ENCODE measurements at regions not wholly inside any gene's neighbourhood (a gene's known extent, or its start where the extent isn't known, plus 50 kb on each side); places are given as distances from the start of the nearest gene placed in this dataset.

DNA sequence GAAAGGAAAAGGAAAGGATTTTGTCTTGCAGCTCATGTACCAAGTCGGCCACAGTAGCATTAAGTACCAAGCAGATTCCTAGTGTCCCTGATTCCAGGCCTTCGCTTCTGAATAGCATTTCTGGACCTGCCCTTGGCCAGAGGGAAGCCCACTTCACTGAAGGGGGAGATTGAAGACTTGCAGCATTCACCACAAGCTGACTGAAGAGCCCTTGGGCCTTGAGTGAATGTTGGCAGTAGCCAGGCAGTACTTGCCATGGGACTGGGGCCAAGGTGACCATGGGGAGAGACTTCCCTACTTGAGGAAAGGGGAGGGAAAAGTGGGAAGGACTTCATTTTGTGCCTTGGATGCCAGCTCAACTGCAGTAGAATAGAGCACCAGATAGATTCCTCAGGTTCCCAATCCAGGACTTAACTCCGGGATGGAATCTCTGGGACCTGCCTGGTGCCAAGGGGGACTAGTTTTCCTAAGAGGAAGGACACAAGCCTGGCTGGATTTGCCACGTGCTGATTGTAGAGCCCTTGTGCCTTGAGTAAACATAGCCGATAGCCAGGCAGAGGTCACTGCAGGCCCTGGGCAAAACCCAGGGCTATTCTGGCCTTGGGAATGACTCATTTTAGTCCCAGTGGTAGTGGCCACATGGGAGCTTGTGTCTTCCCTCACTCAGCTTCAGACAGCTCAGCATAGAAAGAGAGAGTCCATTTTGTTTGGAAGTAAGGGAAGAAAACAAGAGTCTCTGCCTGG, 141.7 kb upstream of the KCND2 start (continued):
- no peak for TF ChIP-seq SMARCA5 (IDR thresholded peaks at IDR 0.05)
- TF ChIP-seq IKZF1 (conservative IDR thresholded peaks at IDR 0.05) = no peak
- TF ChIP-seq MYB (IDR thresholded peaks at IDR 0.05; ENCODE audit: borderline replicate concordance, low read depth, low read length) = no peak
- TF ChIP-seq BRCA1 (IDR thresholded peaks at IDR 0.05; ENCODE audit: low read depth, low read length) = no peak
- TF ChIP-seq IRF4 (IDR thresholded peaks at IDR 0.05; ENCODE audit: low read depth, low read length) = no peak
- TF ChIP-seq HDGF (IDR thresholded peaks at IDR 0.05) = no peak

DNA sequence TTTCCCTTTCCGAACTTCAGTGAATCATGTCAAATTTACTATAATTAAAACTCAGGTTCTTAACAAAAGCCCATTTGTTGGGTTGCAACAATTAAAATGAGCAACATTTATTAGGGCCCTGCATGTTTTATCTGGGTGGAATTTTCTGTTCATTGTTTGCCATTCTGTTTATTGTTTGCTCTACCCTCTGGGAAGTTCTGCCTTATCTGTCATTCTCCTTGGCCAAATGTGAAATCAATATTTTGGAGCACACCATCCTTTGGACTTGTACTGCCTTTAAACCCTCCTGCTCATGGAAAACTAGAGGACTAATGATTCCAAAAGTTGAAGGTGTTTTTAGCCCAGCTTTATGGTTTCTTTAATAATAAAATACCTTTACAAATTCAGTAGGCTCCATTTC, 134.5 kb upstream of the KCND2 start:
- TF ChIP-seq, protein P1, sequence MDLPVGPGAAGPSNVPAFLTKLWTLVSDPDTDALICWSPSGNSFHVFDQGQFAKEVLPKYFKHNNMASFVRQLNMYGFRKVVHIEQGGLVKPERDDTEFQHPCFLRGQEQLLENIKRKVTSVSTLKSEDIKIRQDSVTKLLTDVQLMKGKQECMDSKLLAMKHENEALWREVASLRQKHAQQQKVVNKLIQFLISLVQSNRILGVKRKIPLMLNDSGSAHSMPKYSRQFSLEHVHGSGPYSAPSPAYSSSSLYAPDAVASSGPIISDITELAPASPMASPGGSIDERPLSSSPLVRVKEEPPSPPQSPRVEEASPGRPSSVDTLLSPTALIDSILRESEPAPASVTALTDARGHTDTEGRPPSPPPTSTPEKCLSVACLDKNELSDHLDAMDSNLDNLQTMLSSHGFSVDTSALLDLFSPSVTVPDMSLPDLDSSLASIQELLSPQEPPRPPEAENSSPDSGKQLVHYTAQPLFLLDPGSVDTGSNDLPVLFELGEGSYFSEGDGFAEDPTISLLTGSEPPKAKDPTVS (IDR thresholded peaks at IDR 0.05; ENCODE audit: low read depth, low read length) = no peak
- TF ChIP-seq E2F4 (IDR thresholded peaks at IDR 0.05; ENCODE audit: low read depth, low read length) (no peak), SPI1 (IDR thresholded peaks at IDR 0.05; ENCODE audit: borderline replicate concordance, insufficient read depth, low read depth, low read length) (no peak), MEF2A (IDR thresholded peaks at IDR 0.05; ENCODE audit: insufficient read depth, low read depth, low read length) (no peak), MXI1 (IDR thresholded peaks at IDR 0.05; ENCODE audit: low read depth, low read length) (no peak), NFYB (IDR thresholded peaks at IDR 0.05; ENCODE audit: insufficient read depth, low read depth, low read length) (no peak), CREB1 (IDR thresholded peaks at IDR 0.05; ENCODE audit: low read depth) (no peak)
- TF ChIP-seq, protein P2, sequence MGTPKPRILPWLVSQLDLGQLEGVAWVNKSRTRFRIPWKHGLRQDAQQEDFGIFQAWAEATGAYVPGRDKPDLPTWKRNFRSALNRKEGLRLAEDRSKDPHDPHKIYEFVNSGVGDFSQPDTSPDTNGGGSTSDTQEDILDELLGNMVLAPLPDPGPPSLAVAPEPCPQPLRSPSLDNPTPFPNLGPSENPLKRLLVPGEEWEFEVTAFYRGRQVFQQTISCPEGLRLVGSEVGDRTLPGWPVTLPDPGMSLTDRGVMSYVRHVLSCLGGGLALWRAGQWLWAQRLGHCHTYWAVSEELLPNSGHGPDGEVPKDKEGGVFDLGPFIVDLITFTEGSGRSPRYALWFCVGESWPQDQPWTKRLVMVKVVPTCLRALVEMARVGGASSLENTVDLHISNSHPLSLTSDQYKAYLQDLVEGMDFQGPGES (IDR thresholded peaks at IDR 0.05) = no peak
- TF ChIP-seq, protein P3, sequence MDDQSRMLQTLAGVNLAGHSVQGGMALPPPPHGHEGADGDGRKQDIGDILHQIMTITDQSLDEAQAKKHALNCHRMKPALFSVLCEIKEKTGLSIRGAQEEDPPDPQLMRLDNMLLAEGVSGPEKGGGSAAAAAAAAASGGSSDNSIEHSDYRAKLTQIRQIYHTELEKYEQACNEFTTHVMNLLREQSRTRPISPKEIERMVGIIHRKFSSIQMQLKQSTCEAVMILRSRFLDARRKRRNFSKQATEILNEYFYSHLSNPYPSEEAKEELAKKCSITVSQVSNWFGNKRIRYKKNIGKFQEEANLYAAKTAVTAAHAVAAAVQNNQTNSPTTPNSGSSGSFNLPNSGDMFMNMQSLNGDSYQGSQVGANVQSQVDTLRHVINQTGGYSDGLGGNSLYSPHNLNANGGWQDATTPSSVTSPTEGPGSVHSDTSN (IDR thresholded peaks at IDR 0.05; ENCODE audit: insufficient replicate concordance, low read depth, low read length) = no peak
- DNase-seq (ENCODE audit: low read depth, low spot score) (no peak), FAIRE-seq (no peak), ATAC-seq (no peak)
- no peaks in the 10 kb centered on the region for H3K79me2 ChIP-seq (ENCODE audit: control insufficient read depth, insufficient read depth, low read length)
- no peak overlapping the region for H2AFZ ChIP-seq (ENCODE audit: control insufficient read depth, low read depth, low read length)
- ChIA-PET RAD21 (ENCODE audit: unreplicated experiment) (no interaction called here), CTCF (no interaction called here), POLR2A (no interaction called here), SMC1A (ENCODE audit: uncharacterized antibody, unreplicated experiment) (no interaction called here)
- no peak overlapping the region for H3K4me2 ChIP-seq (ENCODE audit: control insufficient read depth, insufficient read depth)
- H3K9me3 ChIP-seq (replicated peaks; ENCODE audit: control insufficient read depth, insufficient read depth, low read length) = no peaks in the 10 kb centered on the region
- H3K27ac ChIP-seq (ENCODE audit: control insufficient read depth, insufficient read depth) = no peak overlapping the region
- in situ Hi-C loops (cut with MboI) (no loop called here), intact Hi-C loops (cut with micrococcal nuclease; ENCODE audit: unreplicated experiment) (no loop called here)
- 37% methylated on average over 1 of the region's 1 CpG for WGBS (ENCODE audit: insufficient coverage, insufficient replicate concordance, low lambda C conversion rate, missing lambda C conversion rate)
- H4K20me1 ChIP-seq (ENCODE audit: control insufficient read depth, insufficient read depth) = no peaks in the 10 kb centered on the region
- no peaks in the 10 kb centered on the region for H3K36me3 ChIP-seq (ENCODE audit: control insufficient read depth in 2 of 2, insufficient read depth in 2 of 2, low read length in 1 of 2)
- no peaks in the 10 kb centered on the region for H3K27me3 ChIP-seq (replicated peaks in 1 of 2; ENCODE audit: control insufficient read depth in 2 of 2, insufficient read depth in 2 of 2, low read length in 1 of 2)
- H3K4me3 ChIP-seq = no peak overlapping the region
- H3K9ac ChIP-seq (ENCODE audit: control insufficient read depth, insufficient read depth, low read length) = no peak overlapping the region
- no peaks in the 10 kb centered on the region for H3K4me1 ChIP-seq (ENCODE audit: control insufficient read depth, insufficient read depth, low read length)
- BruUV-seq (replicated peaks) = no TSS peak
